ENCODE measurements at regions not wholly inside any gene's neighbourhood (a gene's known extent, or its start where the extent isn't known, plus 50 kb on each side); places are given as distances from the start of the nearest gene placed in this dataset.

GRCh38 chr16:65406116-65406515, 284.3 kb upstream of the CDH11 start:
- H3K9me3 Mint-ChIP-seq, result peaks cover 6% of the 10 kb centered on the region; the same call in 1 of the 2 replicates
- DNase-seq (ENCODE audit: low spot score) (no peak), ATAC-seq (no peak)
- 0 out of 2 replicates have a peak, but pooled peaks cover 4% of the 10 kb centered on the region for H3K4me1 Mint-ChIP-seq
- ChIA-PET POLR2A (no interaction called here), CTCF (no interaction called here)
- H3K27me3 Mint-ChIP-seq (ENCODE audit: low read depth), result no peaks in the 10 kb centered on the region
- H3K27ac Mint-ChIP-seq, result no peak overlapping the region
- no peak overlapping the region for H3K4me3 Mint-ChIP-seq
- TF ChIP-seq ZNF512 (CRISPR knock-in tag; IDR thresholded peaks at IDR 0.05; ENCODE audit: borderline replicate concordance) (no peak), ZMAT4 (CRISPR knock-in tag; IDR thresholded peaks at IDR 0.05) (no peak), TCF7 (CRISPR knock-in tag; IDR thresholded peaks at IDR 0.05; ENCODE audit: low read depth) (no peak), E2F4 (CRISPR knock-in tag; IDR thresholded peaks at IDR 0.05; ENCODE audit: borderline replicate concordance, low read depth) (no peak), CDX4 (CRISPR knock-in tag; IDR thresholded peaks at IDR 0.05; ENCODE audit: borderline replicate concordance) (no peak), NR3C1 (CRISPR knock-in tag; conservative IDR thresholded peaks at IDR 0.05; ENCODE audit: low read depth) (no peak), ZNF317 (CRISPR knock-in tag; IDR thresholded peaks at IDR 0.05; ENCODE audit: borderline replicate concordance, low read depth) (no peak), PRRX2 (CRISPR knock-in tag; IDR thresholded peaks at IDR 0.05) (no peak), NFATC4 (CRISPR knock-in tag; IDR thresholded peaks at IDR 0.05) (no peak), ZBTB21 (CRISPR knock-in tag; IDR thresholded peaks at IDR 0.05; ENCODE audit: borderline replicate concordance) (no peak), ZBTB43 (CRISPR knock-in tag; IDR thresholded peaks at IDR 0.05) (no peak), SP1 (CRISPR knock-in tag; conservative IDR thresholded peaks at IDR 0.05) (no peak), HMGA2 (CRISPR knock-in tag; IDR thresholded peaks at IDR 0.05) (no peak), ZNF263 (CRISPR knock-in tag; IDR thresholded peaks at IDR 0.05; ENCODE audit: low read depth) (no peak)
- H3K36me3 Mint-ChIP-seq, result peaks cover 3% of the 10 kb centered on the region; the same call in 1 of the 2 replicates

- Mint-ChIP-seq H3K27me3 (ENCODE audit: low read depth) (no peaks in the 10 kb centered on the region), H3K4me3 (no peak overlapping the region), H3K9me3 (peaks cover 13% of the 10 kb centered on the region), H3K27ac (no peak overlapping the region), H3K36me3 (peaks cover 11% of the 10 kb centered on the region; the same call in 1 of the 2 replicates), H3K4me1 (peaks cover 3% of the 10 kb centered on the region; the same call in 1 of the 2 replicates)
- ChIA-PET POLR2A (no interaction called here), CTCF (no interaction called here)
- DNase-seq (ENCODE audit: low spot score), result no peak
- ATAC-seq, result no peak
- no peak for TF ChIP-seq NR2C2 (CRISPR knock-in tag; IDR thresholded peaks at IDR 0.05)
Measured at GRCh38 chr16:65394281-65394680, 272.4 kb upstream of the CDH11 start.

GRCh38 chr16:65392806-65393565, 271.1 kb upstream of the CDH11 start:
- DNase-seq (ENCODE audit: low spot score) (no peak), ATAC-seq (no peak)
- ChIA-PET CTCF (no interaction called here), POLR2A (interaction anchor here (0.5 kb wide), 1 partner anchor 765 kb away, joined by 7 read pairs; no protein-coding TSS in a partner anchor)
- H3K4me3 Mint-ChIP-seq, result no peak overlapping the region
- H3K36me3 Mint-ChIP-seq, result peaks cover 21% of the 10 kb centered on the region
- peaks cover 3% of the 10 kb centered on the region; the same call in 1 of the 2 replicates for H3K4me1 Mint-ChIP-seq
- no peaks in the 10 kb centered on the region for H3K27me3 Mint-ChIP-seq (ENCODE audit: low read depth)
- H3K9me3 Mint-ChIP-seq, result peaks cover 24% of the 10 kb centered on the region
- H3K27ac Mint-ChIP-seq, result no peak overlapping the region
- TF ChIP-seq FOXP1 (CRISPR knock-in tag; IDR thresholded peaks at IDR 0.05; ENCODE audit: borderline replicate concordance), result no peak
- no peak for TF ChIP-seq ZNF121 (CRISPR knock-in tag; IDR thresholded peaks at IDR 0.05)
- TF ChIP-seq NR3C1 (CRISPR knock-in tag; conservative IDR thresholded peaks at IDR 0.05; ENCODE audit: low read depth), result no peak
- TF ChIP-seq PRDM15 (CRISPR knock-in tag; IDR thresholded peaks at IDR 0.05), result no peak
- TF ChIP-seq ERG (CRISPR knock-in tag; IDR thresholded peaks at IDR 0.05), result no peak
- TF ChIP-seq MAX (CRISPR knock-in tag; IDR thresholded peaks at IDR 0.05), result no peak

Measured in WTC11 (cell line).